ENCODE measurements at regions not wholly inside any gene's neighbourhood (a gene's known extent, or its start where the extent isn't known, plus 50 kb on each side); places are given as distances from the start of the nearest gene placed in this dataset.
"Not testable (repeated sequence)": the region's sequence is repeated elsewhere in the genome, so short reads cannot be mapped to it uniquely, and the experiment has no call there.

DNA sequence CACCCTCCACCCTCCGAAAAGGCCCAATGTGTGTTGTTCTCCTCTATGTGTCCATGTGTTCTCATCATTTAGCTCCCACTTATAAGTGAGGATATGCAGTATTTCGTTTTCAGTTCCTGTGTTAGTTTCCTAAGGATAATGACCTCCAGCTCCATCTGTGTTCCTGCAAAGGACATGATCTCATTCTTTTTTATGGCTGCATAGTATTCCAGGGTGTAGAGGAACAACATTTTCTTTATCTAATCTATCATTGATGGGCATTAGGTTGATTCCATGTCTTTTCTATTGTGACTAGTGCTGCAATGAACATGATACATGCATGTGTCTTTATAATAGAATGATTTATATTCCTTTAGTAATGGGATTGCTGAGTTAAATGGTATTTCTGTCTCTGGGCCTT, 211.3 kb downstream of the HSD17B3 start:
- TF ChIP-seq CTCF (conservative IDR thresholded peaks at IDR 0.05); ZFX (IDR thresholded peaks at IDR 0.05): not testable (repeated sequence)

Data from C4-2B (cell line).